HEK293T (cell line): ENCODE measurements at regions not wholly inside any gene's neighbourhood (a gene's known extent, or its start where the extent isn't known, plus 50 kb on each side); places are given as distances from the start of the nearest gene placed in this dataset.

ENCODE experiments used
- BHLHE40 ChIP-seq: fragments of 450-650 bp; IDR thresholded peaks from 2 replicates; pipeline ENCODE4 v1.6.1; 2016; ENCODE audit warnings: mild to moderate bottlenecking, moderate library complexity, borderline replicate concordance
- CTBP1 ChIP-seq: fragments of 450-650 bp; IDR thresholded peaks from 2 replicates; pipeline ENCODE4 v1.6.1; 2016; ENCODE audit warnings: borderline replicate concordance
- FOXA1 ChIP-seq: fragments of 450-650 bp; IDR thresholded peaks from 2 replicates; pipeline ENCODE4 v1.6.1; 2016; ENCODE audit warnings: mild to moderate bottlenecking
- FOXK2 ChIP-seq: fragments of 450-650 bp; IDR thresholded peaks from 2 replicates; pipeline ENCODE4 v1.6.1; 2016; ENCODE audit warnings: mild to moderate bottlenecking
- FOXM1 ChIP-seq: fragments of 450-650 bp; IDR thresholded peaks from 2 replicates; pipeline ENCODE4 v1.6.1; 2017; ENCODE audit warnings: mild to moderate bottlenecking, borderline replicate concordance
- HDGF ChIP-seq: fragments of 450-650 bp; IDR thresholded peaks from 2 replicates; pipeline ENCODE4 v1.6.1; 2017; ENCODE audit warnings: antibody characterized with exemption, borderline replicate concordance
- PKNOX1 ChIP-seq: fragments of 450-650 bp; IDR thresholded peaks from 2 replicates; pipeline ENCODE4 v1.6.1; 2016
- SP1 ChIP-seq: fragments of 450-650 bp; IDR thresholded peaks from 2 replicates; pipeline ENCODE4 v1.6.1; 2017
- SUZ12 ChIP-seq: fragments of 450-650 bp; IDR thresholded peaks from 2 replicates; pipeline ENCODE4 v1.6.1; 2016; ENCODE audit warnings: mild to moderate bottlenecking
- TARDBP ChIP-seq: fragments of 450-650 bp; IDR thresholded peaks from 2 replicates; pipeline ENCODE4 v1.6.1; 2016
- ZNF384 ChIP-seq: fragments of 450-650 bp; IDR thresholded peaks from 2 replicates; pipeline ENCODE4 v1.6.1; 2016

DNA sequence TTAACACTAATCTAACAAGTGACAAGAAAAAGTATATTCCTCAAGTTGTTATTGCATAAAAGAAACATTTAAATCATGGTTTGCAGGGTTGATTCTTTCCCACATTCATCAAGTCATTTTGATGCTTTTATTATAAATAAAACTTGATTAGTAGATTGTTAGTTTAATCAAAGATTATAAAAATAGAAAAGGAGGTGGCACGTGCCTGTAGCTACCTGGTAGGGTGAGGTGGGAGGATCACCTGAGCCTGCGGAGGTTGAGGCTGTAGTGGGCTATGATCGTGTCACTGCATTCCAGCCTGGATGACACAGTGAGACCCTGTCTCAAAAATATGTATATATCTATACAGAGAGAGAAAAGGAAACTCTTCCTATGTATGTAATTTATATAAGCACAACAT, 433.2 kb upstream of the RGS6 start:
- TF ChIP-seq TARDBP (no peak), FOXM1 (no peak), CTBP1 (no peak), ZNF384 (no peak), SP1 (no peak), PKNOX1 (no peak), FOXK2 (no peak), SUZ12 (no peak), BHLHE40 (no peak), HDGF (no peak), FOXA1 (no peak)
